Small intestine (tissue), 7 donors: ENCODE measurements at regions not wholly inside any gene's neighbourhood (a gene's known extent, or its start where the extent isn't known, plus 50 kb on each side); places are given as distances from the start of the nearest gene placed in this dataset.

Experiments used
- DNase-seq, 2 donors: peaks; one replicate each; pipeline versions ENCODE4 v3.0.0 to v3.0.0-alpha.2; 2013
- FAIRE-seq: peaks from 2 replicates; lab custom pipeline; 2012; peaks lifted over from hg19 to GRCh38; lab: Jason Lieb, UNC
- H3K27ac ChIP-seq, 3 donors: one replicate each; pipeline ENCODE4 v1.5.1; 2013; ENCODE audit warnings: low read length in 2 of 3, mild to moderate bottlenecking in 2 of 3, control low read depth in 1 of 3, inconsistent platforms in 1 of 3, low read depth in 1 of 3, moderate library complexity in 1 of 3
- H3K27me3 ChIP-seq, 3 donors: one replicate each; pipeline ENCODE4 v1.6.1; 2013; ENCODE audit warnings: low read length in 3 of 3, inconsistent platforms in 1 of 3; ENCODE audit not compliant: control insufficient read depth in 3 of 3, insufficient read depth in 3 of 3
- H3K36me3 ChIP-seq, 3 donors: one replicate each; pipeline ENCODE4 v1.6.1; 2013; ENCODE audit warnings: low read length in 3 of 3, inconsistent platforms in 1 of 3, low read depth in 1 of 3, mild to moderate bottlenecking in 1 of 3, moderate library complexity in 1 of 3; ENCODE audit not compliant: control insufficient read depth in 3 of 3, insufficient read depth in 2 of 3
- H3K4me1 ChIP-seq, 3 donors: one replicate each; pipeline ENCODE4 v1.6.1; 2013; ENCODE audit warnings: low read length in 2 of 3, inconsistent platforms in 1 of 3, low read depth in 1 of 3, mild to moderate bottlenecking in 1 of 3, moderate library complexity in 1 of 3; ENCODE audit not compliant: control insufficient read depth in 3 of 3, insufficient read depth in 2 of 3
- H3K4me3 ChIP-seq, 3 donors: one replicate each; pipeline ENCODE4 v1.5.1; 2013; ENCODE audit warnings: low read length in 3 of 3, control low read depth in 1 of 3, inconsistent platforms in 1 of 3, low read depth in 1 of 3, mild to moderate bottlenecking in 1 of 3, moderate library complexity in 1 of 3
- H3K9me3 ChIP-seq, 2 donors: one replicate each; pipeline ENCODE4 v1.6.1; 2013; ENCODE audit warnings: low read depth in 1 of 2, low read length in 1 of 2; ENCODE audit not compliant: control insufficient read depth in 2 of 2, insufficient read depth in 1 of 2
- WGBS, 3 donors: extraction: QIAGEN DNeasy Blood & Tissue Kit; methylation state at CpG; one replicate each; pipeline ENCODE4 v1.1.7; 2013; 5-methylcytosine and 5-hydroxymethylcytosine counted together
- donor health status: healthy with polysubstance abuse.
- donor health status: control.
- donor health status: control.
- donor health status: Bipolar disorder and iron deficiency.
- donor health status: healthy.

DNA sequence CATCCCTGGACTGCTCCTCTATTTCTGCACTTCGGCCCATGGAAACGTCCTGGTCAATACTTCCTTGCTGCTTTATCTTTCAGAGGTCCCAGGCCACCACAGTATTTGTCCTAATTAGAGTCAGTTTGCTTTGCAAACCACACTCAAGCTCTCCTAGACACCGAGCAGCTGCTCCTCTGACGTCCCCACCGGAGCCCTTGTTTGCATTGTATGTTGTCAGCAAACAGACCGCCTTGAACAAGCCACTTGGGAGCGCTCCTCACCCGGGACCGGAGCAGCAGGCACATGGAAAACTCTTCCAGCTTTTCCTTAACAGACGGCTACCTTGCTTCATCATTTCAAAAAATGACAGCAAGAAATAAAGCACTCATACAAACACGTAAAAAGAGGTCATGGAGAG lies 51.5 kb upstream of the GTF3A start:
- WGBS, 3 donors = 17 to 23% (median 18%) methylated on average over 11 of the region's 11 CpGs
- FAIRE-seq = no peak
- Histone ChIP-seq H3K27ac (peak overlapping the region in 2 of 3 donors; percentile 45 to 83), H3K4me1 (peaks cover 0 to 27% (median 2%) of the 10 kb centered on the region in 3 donors), H3K36me3 (no peaks in the 10 kb centered on the region), H3K27me3 (no peaks in the 10 kb centered on the region), H3K4me3 (no peak overlapping the region), H3K9me3 (no peaks in the 10 kb centered on the region)
- peak; percentile 72 to 81 for DNase-seq

DNA sequence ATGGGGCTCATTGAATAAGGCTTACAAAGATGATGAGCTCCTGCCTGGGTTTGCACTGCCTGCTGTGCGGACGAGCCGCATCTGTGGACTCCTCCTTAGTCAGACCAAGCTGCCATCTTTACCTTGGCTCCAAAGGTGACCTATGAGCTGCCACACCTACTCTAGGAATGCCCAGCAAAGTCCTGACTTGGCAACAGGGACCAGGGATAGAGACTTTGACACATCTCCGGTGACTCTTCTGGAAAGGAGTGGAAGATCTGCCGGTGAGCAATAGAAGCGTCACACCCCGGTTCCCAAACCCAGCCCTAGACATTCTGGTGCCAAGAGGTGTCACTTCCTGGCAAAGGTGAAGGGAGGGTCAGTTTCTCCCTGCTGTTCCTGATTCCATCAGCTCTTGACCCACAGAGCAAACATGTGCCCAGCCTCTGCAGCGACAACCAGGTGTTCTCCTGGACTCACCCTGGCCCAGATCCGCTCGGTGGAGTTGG lies 50.2 kb upstream of the GTF3A start:
- FAIRE-seq (no peak), DNase-seq (peak; percentile 82 to 98)
- Histone ChIP-seq H3K9me3 (no peaks in the 10 kb centered on the region), H3K36me3 (no peaks in the 10 kb centered on the region), H3K27ac (peak overlapping the region; percentile 67 to 83 (median 83)), H3K4me3 (no peak overlapping the region), H3K4me1 (peaks cover 0 to 27% (median 2%) of the 10 kb centered on the region in 3 donors), H3K27me3 (no peaks in the 10 kb centered on the region)
- 22 to 66% (median 30%) methylated on average over 10 of the region's 10 CpGs for WGBS, 3 donors
